ENCODE measurements at regions not wholly inside any gene's neighbourhood (a gene's known extent, or its start where the extent isn't known, plus 50 kb on each side); places are given as distances from the start of the nearest gene placed in this dataset.

DNA sequence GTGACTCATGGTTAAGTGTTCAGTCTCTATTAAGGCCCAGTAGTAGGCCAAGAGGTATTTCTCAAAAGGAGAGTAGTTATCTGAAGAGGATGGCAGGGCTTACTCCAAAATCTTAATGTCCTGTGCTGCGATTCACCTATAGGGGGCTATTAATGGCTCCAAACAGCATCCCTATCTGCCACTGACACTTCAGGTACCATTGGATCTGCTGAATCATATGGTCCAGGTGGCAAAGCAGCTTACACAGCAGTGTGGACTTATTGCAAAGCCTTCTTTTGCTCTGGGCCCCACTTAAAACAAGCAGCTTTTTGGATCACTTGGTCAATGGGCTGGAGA lies 60.8 kb upstream of the ATP2B1 start:
- TF ChIP-seq, protein P1, sequence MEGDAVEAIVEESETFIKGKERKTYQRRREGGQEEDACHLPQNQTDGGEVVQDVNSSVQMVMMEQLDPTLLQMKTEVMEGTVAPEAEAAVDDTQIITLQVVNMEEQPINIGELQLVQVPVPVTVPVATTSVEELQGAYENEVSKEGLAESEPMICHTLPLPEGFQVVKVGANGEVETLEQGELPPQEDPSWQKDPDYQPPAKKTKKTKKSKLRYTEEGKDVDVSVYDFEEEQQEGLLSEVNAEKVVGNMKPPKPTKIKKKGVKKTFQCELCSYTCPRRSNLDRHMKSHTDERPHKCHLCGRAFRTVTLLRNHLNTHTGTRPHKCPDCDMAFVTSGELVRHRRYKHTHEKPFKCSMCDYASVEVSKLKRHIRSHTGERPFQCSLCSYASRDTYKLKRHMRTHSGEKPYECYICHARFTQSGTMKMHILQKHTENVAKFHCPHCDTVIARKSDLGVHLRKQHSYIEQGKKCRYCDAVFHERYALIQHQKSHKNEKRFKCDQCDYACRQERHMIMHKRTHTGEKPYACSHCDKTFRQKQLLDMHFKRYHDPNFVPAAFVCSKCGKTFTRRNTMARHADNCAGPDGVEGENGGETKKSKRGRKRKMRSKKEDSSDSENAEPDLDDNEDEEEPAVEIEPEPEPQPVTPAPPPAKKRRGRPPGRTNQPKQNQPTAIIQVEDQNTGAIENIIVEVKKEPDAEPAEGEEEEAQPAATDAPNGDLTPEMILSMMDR (IDR thresholded peaks at IDR 0.05), result no peak
- TF ChIP-seq POLR2A (IDR thresholded peaks at IDR 0.05), result no peak

Data from thyroid gland (tissue), 4 donors.